DMS 273 (cell line): ENCODE measurements at regions not wholly inside any gene's neighbourhood (a gene's known extent, or its start where the extent isn't known, plus 50 kb on each side); places are given as distances from the start of the nearest gene placed in this dataset.
"Not testable (repeated sequence)": the region's sequence is repeated elsewhere in the genome, so short reads cannot be mapped to it uniquely, and the experiment has no call there.

Experiments
- DNase-seq: peaks from one replicate; lab custom pipeline; 2025; ENCODE audit not compliant: unreplicated experiment; lab: John Stamatoyannopoulos, UW

DNA sequence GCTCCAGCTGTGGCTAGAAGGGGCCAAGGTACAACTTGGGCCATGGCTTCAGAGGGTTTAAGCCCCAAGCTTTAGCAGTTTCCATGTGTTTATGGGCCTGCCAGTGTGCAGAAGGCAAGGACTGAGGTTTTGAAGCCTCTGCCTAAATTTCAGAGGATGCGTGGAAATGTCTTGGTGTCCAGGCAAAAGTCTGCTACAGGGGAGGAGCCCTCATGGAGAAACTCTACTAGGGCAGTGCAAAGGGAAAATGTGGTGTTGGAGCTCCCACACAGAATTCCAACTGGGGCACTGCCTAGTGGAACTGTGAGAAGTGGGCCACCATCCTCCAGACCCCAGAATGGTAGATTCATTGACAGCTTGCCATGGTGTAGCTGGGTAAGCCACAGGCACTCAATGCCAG lies 527.2 kb upstream of the RORB start:
- no peak for DNase-seq

DNA sequence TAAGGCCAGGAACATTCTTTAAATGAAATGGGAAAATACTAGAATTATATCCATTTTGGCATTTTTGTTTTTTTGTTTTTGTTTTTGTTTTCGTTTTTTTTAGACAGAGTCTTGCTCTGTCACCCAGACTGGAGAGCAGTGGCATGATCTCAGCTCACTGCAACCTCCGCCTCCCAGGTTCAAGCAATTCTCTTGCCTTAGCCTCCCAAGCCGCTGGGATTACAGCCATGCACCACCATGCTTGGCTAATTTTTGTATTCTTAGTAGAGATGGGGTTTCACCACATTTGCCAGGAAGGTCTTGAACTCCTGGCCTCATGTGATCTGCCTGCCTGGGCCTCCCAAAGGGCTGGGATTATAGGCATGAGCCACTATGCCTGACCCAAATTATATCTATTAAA lies 520.7 kb upstream of the RORB start:
- not testable (repeated sequence) for DNase-seq

DNA sequence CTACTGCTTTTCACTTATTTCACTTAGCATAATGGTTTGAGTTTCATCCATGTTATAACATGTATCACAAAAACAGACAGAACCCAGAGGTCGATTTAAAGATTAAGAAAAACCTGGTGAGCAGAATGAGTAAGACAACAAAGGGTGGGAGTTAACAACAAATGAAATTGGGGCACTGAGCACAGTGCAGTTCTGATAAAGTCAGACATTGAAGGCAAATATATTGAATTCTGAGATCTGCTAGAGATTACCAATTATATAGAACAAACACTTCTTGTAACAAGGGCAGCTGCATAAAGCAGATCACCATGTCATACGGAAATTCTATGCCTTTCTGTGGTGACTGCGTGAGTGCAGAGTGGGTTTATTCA lies 517.3 kb upstream of the RORB start:
- no peak for DNase-seq

- DNase-seq = no peak
These were observed 516.4 kb upstream of the RORB start for GRCh38 chr9:73980754-73981153.

DNA sequence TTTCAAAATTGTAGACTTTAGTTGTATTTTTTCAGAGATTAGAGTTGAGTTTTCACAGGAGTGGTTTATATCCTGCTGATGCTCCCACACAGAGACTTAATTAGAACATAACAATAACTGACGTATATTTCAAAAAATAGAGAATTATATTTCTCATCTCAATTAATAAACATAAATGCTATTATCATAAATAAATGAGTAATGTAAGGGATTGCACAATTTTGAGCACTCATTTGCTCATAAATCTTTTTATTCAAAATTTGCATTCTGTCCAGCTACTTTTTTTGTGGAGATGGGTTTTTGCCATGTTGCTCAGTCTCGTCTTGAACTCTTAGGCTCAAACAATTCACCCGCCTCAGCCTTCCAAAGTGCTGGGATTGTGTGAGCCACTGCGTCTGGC lies 515.7 kb upstream of the RORB start:
- no peak for DNase-seq

- DNase-seq = no peak
These were observed 501.3 kb upstream of the RORB start for GRCh38 chr9:73995836-73996235.

- DNase-seq = no peak
These were observed 500.3 kb upstream of the RORB start for GRCh38 chr9:73996844-73997243.

GRCh38 chr9:74001382-74001781 lies 495.8 kb upstream of the RORB start:
- no peak for DNase-seq

- no peak for DNase-seq
These were observed 490.2 kb upstream of the RORB start for GRCh38 chr9:74006935-74007334.

DNA sequence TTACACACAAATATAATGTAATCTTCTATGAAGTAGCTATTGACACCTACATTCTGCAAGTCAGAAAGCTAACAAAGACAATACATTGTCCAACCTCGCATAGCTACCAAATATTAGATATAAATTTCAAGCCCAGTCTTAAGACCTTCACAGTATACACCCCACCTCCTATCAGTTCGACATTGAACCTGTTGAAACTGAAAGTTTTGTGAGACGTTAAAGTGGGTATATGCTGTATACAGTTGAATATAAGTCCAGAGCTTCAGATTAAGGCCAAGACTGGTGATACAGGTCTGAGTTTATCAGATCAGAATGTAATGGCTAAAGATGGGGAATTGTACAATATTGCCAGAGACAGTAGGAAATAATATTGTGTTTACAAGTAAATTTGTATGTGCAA lies 489.3 kb upstream of the RORB start:
- DNase-seq = no peak

DNA sequence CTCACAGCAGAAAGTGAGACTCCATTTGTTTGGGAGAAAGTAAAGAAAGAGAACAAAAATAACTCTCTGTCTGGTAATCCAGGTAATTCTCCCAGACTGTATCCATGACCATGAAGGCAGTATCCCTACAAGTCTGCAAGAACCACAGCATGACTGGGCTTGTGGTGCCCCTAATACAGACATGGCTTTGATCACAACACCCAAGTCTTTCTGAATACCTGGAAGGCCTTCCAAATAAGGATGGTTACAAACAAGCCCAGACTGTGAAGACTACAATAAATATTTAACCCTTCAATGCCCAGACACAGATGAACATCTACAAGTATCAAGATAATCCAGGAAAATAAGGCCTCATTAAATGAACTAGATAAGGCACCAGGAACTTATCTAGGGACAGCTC lies 481.1 kb upstream of the RORB start:
- DNase-seq = no peak

DNA sequence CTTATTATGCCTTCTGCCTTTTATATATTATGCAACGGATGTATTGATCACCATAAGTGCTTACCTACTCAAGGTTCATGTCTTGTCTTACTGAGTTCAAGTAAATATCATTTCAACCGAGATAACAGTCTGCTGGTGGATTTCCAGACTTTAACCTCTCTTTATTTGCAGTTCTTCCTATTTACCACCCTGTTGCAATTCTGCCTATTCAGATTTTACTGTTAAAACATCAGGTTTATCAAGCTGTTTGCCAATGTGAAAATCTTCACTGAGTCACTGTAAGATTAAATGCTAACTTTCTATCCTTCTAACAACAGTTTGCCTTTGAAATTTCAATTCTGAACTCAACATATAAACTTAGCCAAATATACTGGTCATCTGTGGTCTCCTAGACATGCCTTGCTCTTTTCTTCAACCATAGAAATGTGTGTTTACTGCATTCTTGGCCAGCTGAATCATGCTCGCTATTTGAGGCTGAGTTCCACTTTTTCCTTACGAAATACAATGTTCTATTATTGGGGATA lies 471.7 kb upstream of the RORB start:
- DNase-seq = no peak

- DNase-seq = no peak
These were observed 464.7 kb upstream of the RORB start for GRCh38 chr9:74032421-74032820.

DNA sequence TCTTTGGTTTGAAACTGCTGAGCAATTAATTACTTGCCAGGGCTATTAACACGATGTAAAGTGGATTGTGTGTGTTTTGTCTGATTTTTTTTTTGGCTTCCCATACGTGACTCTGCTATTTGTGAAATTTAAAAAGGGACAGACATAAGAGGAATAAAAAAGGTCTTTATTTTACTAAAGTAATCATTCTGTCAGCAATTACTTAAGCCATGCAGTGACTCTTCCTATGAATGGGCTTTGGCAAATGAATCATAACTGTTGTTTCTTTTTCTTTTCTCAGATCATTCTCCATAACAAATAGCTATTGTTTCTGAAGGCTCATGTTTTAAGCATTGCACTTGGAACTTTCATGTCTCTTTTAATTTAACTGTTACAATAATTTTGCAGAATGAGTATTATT lies 461.3 kb upstream of the RORB start:
- DNase-seq = no peak

GRCh38 chr9:74036549-74037231 lies 460.4 kb upstream of the RORB start:
- DNase-seq = no peak

GRCh38 chr9:74037274-74037673 lies 459.9 kb upstream of the RORB start:
- no peak for DNase-seq

- no peak for DNase-seq
These were observed 455.5 kb upstream of the RORB start for GRCh38 chr9:74041588-74041987.

GRCh38 chr9:74044844-74045243 lies 452.3 kb upstream of the RORB start:
- DNase-seq = no peak

DNA sequence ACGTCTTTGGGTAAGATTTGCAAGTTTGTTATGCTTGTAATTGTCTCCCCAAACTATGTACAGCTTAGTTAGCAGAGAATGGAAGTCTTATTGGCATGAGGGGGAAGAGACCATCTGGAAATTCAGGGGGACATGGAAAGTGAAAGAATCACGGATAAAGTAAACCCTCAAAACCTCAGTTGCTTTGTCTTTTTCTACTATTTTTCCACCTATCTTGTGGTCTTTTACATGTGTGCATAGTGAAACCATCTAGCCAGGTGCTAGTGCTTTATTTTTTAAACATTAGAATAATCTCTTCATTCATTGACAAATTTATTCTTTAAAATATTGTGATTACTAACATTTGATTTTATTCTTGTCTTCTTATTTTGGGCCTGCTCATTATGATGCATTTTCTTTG lies 441.1 kb upstream of the RORB start:
- DNase-seq = no peak

- not testable (repeated sequence) for DNase-seq
These were observed 440.1 kb upstream of the RORB start for GRCh38 chr9:74057051-74057450.

DNA sequence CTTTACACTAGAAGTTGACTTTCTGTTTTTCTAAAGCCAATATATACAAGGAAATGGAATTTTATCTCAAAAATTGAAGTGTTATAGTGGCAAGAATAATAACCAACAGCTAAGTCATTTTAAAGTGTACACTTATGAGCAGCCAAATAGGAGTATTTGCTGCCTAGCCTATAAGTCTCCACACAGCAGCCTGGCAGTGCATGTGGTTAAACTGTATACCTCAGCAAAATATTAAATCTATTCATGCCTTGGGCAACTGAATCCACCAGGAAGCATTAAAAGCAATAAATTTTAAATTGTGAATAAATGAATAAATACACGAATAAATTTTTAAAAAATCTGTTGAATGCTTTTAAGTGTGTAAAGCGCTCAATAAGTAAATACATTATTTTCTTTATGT lies 432.4 kb upstream of the RORB start:
- DNase-seq = no peak

GRCh38 chr9:74066128-74066527 lies 431.0 kb upstream of the RORB start:
- no peak for DNase-seq

- DNase-seq = no peak
These were observed 430.5 kb upstream of the RORB start for GRCh38 chr9:74066605-74067004.
